ENCODE measurements at regions not wholly inside any gene's neighbourhood (a gene's known extent, or its start where the extent isn't known, plus 50 kb on each side); places are given as distances from the start of the nearest gene placed in this dataset.

DNA sequence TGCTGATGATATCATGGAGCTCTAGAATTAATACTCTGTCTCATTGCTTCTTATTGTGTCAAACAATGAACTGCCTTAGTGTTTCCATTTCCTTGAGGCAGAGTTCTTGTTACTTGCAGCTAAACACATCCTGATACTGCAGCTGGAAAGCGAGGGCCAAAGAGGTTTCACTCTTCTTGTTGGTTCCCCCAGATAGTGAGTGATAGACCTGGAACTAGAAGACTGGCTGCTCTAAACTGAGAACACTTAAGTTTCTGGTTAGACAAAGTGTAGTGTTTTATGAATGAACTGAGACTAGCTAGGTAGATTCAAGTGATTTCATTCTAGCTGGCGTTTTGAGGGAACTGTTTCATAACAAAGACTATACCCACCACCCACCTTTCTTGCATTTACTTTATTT, 321.7 kb downstream of the TXNL1 start:
- peaks cover 6 to 8% (median 7%) of the 10 kb centered on the region in 3 donors for H3K4me1 ChIP-seq (ENCODE audit: control insufficient read depth in 3 of 3, insufficient read depth in 3 of 3, low read length in 3 of 3)
- H3K36me3 ChIP-seq (ENCODE audit: control insufficient read depth in 3 of 3, insufficient read depth in 3 of 3, low read length in 3 of 3), result no peaks in the 10 kb centered on the region
- no peaks in the 10 kb centered on the region for H3K27me3 ChIP-seq (ENCODE audit: control insufficient read depth in 3 of 3, insufficient read depth in 3 of 3, low read length in 3 of 3)
- no peaks in the 10 kb centered on the region for H3K9me3 ChIP-seq (ENCODE audit: control insufficient read depth in 3 of 3, low read length in 3 of 3)
- H3K27ac ChIP-seq (ENCODE audit: low read depth, low read length), result no peak overlapping the region
- H3K4me3 ChIP-seq (ENCODE audit: low read length in 3 of 3), result no peak overlapping the region
- no peak overlapping the region for H3K9ac ChIP-seq (ENCODE audit: low read depth in 1 of 3, low read length in 3 of 3)

DNA sequence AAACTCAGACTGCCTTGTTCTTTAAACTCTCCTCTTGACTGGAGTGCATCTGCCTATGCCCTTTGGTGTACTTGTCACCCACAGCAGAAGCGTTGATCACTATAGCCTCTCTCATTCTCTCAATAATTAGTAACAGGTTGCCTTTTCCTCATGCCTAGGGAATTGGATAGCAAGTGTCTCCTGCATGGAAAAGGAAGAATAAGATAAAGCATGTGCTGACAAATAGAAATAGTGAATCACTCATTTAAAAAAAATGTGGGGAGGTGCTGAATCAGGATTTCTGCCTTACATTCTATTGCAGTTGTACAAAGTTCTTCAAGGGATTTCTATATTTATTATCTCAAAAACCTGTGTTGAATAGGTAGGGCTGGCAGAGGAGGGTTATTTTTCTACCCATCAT, 323.0 kb downstream of the TXNL1 start:
- H3K27me3 ChIP-seq (ENCODE audit: control insufficient read depth in 3 of 3, insufficient read depth in 3 of 3, low read length in 3 of 3), result no peaks in the 10 kb centered on the region
- H3K4me3 ChIP-seq (ENCODE audit: low read length in 3 of 3), result no peak overlapping the region
- no peaks in the 10 kb centered on the region for H3K4me1 ChIP-seq (ENCODE audit: control insufficient read depth in 3 of 3, insufficient read depth in 3 of 3, low read length in 3 of 3)
- H3K9ac ChIP-seq (ENCODE audit: low read depth in 1 of 3, low read length in 3 of 3), result no peak overlapping the region
- no peak overlapping the region for H3K27ac ChIP-seq (ENCODE audit: low read depth, low read length)
- H3K9me3 ChIP-seq (ENCODE audit: control insufficient read depth in 3 of 3, low read length in 3 of 3), result no peaks in the 10 kb centered on the region
- no peaks in the 10 kb centered on the region for H3K36me3 ChIP-seq (ENCODE audit: control insufficient read depth in 3 of 3, insufficient read depth in 3 of 3, low read length in 3 of 3)

DNA sequence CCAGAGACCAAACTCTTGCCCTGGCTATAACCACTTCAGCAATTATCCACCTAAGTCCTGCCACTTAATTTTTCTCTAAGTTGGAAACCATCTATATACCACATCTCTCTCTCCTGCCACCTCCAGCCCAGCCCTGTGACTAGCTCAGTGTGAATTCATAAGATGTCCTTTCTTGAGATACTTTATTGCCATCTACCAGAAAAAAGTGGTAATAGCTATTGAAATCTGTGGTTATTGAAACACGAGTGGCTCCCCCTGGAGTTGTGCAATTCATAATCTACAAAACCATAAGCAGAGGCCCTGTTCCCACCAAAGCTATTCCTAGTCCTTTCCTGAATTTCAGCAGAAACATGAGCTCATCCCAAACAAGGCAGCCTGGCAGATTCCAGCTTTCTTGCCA, 324.0 kb downstream of the TXNL1 start:
- no peaks in the 10 kb centered on the region for H3K4me1 ChIP-seq (ENCODE audit: control insufficient read depth in 3 of 3, insufficient read depth in 3 of 3, low read length in 3 of 3)
- no peak overlapping the region for H3K4me3 ChIP-seq (ENCODE audit: low read length in 3 of 3)
- H3K27ac ChIP-seq (ENCODE audit: low read depth, low read length), result no peak overlapping the region
- no peak overlapping the region for H3K9ac ChIP-seq (ENCODE audit: low read depth in 1 of 3, low read length in 3 of 3)
- no peaks in the 10 kb centered on the region for H3K9me3 ChIP-seq (ENCODE audit: control insufficient read depth in 3 of 3, low read length in 3 of 3)
- H3K27me3 ChIP-seq (ENCODE audit: control insufficient read depth in 3 of 3, insufficient read depth in 3 of 3, low read length in 3 of 3), result no peaks in the 10 kb centered on the region
- H3K36me3 ChIP-seq (ENCODE audit: control insufficient read depth in 3 of 3, insufficient read depth in 3 of 3, low read length in 3 of 3), result no peaks in the 10 kb centered on the region

DNA sequence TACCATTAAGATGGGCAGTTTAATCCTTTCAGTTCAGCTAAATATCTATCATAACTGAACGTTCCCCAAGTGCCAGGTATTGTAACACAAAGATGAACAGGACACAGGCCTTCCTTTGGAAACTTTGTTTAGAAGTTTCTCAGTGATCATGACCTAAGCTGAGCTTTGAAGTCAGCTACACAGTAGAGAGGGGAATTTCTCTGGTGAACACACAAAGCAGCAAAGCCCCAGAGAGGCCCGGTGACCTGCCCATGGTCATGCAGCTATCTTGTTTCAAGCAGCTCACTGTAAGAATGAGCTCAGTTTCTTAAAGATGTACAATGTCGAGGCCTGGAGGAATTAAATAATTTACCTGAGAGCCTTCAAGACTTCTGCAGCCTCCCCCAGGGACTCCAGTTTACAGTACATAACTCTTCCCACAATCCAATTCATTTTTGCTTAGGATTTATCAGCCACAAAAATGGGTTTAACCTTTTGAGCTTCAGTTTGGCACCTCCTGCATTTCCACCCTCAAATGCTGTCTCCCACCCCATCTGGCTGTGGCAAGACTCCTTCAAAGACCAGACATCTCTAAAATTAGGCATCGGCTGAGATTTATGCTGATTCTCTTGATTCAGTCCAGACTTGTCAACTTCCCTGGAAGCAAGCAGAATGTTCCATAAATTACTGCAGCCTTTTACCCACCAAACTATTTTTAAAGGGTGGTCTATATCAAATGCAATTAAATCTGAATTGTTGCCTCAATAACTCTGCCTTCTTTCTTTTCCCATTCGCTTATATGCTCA, 325.6 kb downstream of the TXNL1 start:
- Histone ChIP-seq H3K27me3 (ENCODE audit: control insufficient read depth in 3 of 3, insufficient read depth in 3 of 3, low read length in 3 of 3) (no peaks in the 10 kb centered on the region), H3K36me3 (ENCODE audit: control insufficient read depth in 3 of 3, insufficient read depth in 3 of 3, low read length in 3 of 3) (no peaks in the 10 kb centered on the region), H3K9ac (ENCODE audit: low read depth in 1 of 3, low read length in 3 of 3) (no peak overlapping the region), H3K4me1 (ENCODE audit: control insufficient read depth in 3 of 3, insufficient read depth in 3 of 3, low read length in 3 of 3) (no peaks in the 10 kb centered on the region), H3K9me3 (ENCODE audit: control insufficient read depth in 3 of 3, low read length in 3 of 3) (no peaks in the 10 kb centered on the region), H3K4me3 (ENCODE audit: low read length in 3 of 3) (no peak overlapping the region), H3K27ac (ENCODE audit: low read depth, low read length) (no peak overlapping the region)

DNA sequence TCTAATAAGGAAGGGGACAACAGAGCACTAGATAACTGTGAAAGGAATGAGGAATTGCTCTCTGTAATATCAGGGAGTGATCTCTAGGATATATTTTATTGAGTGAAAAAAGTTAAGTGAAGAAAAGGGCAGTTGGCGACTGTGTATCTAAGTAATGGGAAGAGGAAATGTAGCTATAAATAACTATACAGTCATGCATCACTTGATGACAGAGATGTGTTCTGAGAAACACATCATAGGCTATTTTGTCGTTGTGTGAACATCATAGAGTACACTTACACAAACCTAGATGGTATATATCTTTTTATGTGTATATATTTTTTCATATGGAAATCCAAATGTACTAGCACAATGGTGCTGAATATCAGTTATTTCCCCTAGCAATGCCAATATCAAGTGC, 329.3 kb downstream of the TXNL1 start:
- Histone ChIP-seq H3K4me3 (ENCODE audit: low read length in 3 of 3) (no peak overlapping the region), H3K27me3 (ENCODE audit: control insufficient read depth in 3 of 3, insufficient read depth in 3 of 3, low read length in 3 of 3) (no peaks in the 10 kb centered on the region), H3K9ac (ENCODE audit: low read depth in 1 of 3, low read length in 3 of 3) (no peak overlapping the region), H3K4me1 (ENCODE audit: control insufficient read depth in 3 of 3, insufficient read depth in 3 of 3, low read length in 3 of 3) (no peaks in the 10 kb centered on the region), H3K9me3 (ENCODE audit: control insufficient read depth in 3 of 3, low read length in 3 of 3) (no peaks in the 10 kb centered on the region), H3K36me3 (ENCODE audit: control insufficient read depth in 3 of 3, insufficient read depth in 3 of 3, low read length in 3 of 3) (no peaks in the 10 kb centered on the region), H3K27ac (ENCODE audit: low read depth, low read length) (no peak overlapping the region)

DNA sequence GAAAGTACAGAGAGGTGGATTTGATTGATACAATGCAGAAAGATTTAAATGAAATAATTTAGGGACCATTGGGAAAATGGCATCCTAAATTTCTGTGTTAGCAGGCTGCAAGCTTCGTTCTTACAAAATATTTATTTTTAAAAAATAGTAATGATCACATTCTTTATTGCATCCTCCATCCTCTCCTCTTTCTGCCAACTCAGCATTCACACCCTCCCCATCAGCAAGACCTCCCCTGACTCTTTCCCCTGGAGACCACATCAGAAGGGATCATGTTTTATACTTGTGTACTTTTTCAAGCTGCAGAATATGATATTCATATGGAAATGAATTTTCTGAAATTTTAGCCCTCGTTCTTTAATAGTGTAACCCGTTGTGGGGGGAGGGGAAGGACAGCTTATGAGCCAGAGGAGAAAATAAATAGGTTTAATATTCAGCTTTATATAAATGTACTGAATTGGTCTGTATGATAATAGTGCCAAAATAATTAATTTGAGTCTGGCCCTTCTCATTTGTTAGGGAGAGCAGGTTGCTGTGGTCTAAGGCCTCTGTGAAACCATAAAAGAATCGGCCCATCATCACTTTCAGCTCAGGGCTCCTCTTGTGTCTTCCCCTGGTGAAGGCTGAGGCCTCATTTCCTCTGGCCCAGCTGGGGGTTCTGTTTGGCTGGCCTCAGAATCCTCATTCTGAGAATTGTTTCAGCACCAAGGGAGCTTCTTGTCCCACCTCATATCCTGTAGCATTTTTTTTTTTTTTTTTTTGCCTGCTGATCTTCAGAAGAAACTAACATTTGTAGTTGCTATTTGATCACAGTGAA, 330.8 kb downstream of the TXNL1 start:
- no peaks in the 10 kb centered on the region for H3K36me3 ChIP-seq (ENCODE audit: control insufficient read depth in 3 of 3, insufficient read depth in 3 of 3, low read length in 3 of 3)
- H3K4me3 ChIP-seq (ENCODE audit: low read length in 3 of 3), result no peak overlapping the region
- H3K27ac ChIP-seq (ENCODE audit: low read depth, low read length), result no peak overlapping the region
- H3K9ac ChIP-seq (ENCODE audit: low read depth in 1 of 3, low read length in 3 of 3), result no peak overlapping the region
- no peaks in the 10 kb centered on the region for H3K4me1 ChIP-seq (ENCODE audit: control insufficient read depth in 3 of 3, insufficient read depth in 3 of 3, low read length in 3 of 3)
- no peaks in the 10 kb centered on the region for H3K27me3 ChIP-seq (ENCODE audit: control insufficient read depth in 3 of 3, insufficient read depth in 3 of 3, low read length in 3 of 3)
- no peaks in the 10 kb centered on the region for H3K9me3 ChIP-seq (ENCODE audit: control insufficient read depth in 3 of 3, low read length in 3 of 3)

DNA sequence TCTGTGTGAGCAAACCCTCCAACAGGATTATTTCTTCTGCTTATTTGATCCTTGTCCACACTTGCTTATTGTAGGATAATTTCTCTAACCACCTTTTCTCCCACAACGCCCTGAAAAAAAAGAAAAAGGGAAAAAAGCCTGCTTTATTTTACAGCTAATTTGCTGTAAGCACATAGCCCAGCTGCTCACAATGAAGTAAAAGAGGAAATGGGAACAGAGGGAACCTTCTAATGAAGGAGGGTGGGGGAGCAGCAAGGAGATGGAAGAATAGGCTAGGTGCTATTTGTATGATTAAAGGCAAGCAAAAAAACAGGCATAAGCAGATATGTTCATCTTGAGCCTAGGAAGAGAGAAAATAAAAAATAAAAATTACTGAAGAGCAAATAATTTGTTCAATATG, 331.6 kb downstream of the TXNL1 start:
- Histone ChIP-seq H3K9ac (ENCODE audit: low read depth in 1 of 3, low read length in 3 of 3) (no peak overlapping the region), H3K4me1 (ENCODE audit: control insufficient read depth in 3 of 3, insufficient read depth in 3 of 3, low read length in 3 of 3) (no peaks in the 10 kb centered on the region), H3K36me3 (ENCODE audit: control insufficient read depth in 3 of 3, insufficient read depth in 3 of 3, low read length in 3 of 3) (no peaks in the 10 kb centered on the region), H3K9me3 (ENCODE audit: control insufficient read depth in 3 of 3, low read length in 3 of 3) (no peaks in the 10 kb centered on the region), H3K4me3 (ENCODE audit: low read length in 3 of 3) (no peak overlapping the region), H3K27me3 (ENCODE audit: control insufficient read depth in 3 of 3, insufficient read depth in 3 of 3, low read length in 3 of 3) (no peaks in the 10 kb centered on the region), H3K27ac (ENCODE audit: low read depth, low read length) (no peak overlapping the region)

DNA sequence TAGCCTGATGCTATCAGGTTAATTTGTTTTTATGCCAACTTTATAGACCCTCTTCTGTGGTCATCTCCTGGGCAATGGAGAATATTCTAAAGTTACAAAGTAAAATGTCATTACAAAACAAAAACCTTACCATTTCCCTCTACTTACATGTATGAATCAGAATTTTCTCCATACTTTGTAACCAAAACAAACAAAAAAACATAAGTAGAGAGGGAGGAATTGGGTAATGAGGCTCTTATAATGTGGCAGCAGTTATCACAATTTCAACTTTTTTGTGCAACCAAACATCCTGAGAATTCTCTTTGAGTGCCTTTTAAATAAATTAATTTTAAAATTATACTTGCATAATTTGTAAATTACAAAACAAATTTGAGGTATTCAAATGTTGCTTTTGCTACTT, 332.8 kb downstream of the TXNL1 start:
- no peaks in the 10 kb centered on the region for H3K9me3 ChIP-seq (ENCODE audit: control insufficient read depth in 3 of 3, low read length in 3 of 3)

DNA sequence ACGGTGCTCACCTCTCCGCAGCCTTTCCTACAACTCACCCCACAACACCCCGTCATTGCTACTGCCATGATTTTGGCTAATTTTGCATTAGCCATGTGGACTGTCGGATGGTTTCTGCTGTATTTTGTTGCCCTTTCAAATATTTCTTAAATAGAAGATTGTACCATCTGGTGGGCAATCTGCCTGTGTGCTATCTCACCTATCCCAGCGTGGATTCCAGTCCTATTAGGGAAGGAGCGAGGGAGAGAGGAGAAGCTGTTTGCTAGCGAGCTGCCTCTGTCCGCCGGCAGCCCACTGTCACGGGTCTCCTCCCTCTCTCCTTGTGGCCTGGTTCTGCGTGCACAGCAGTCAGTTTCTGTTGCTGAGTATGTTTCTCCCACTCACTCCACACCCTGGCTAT, 336.2 kb downstream of the TXNL1 start:
- H3K4me3 ChIP-seq (ENCODE audit: low read length in 3 of 3), result no peak overlapping the region
- H3K27me3 ChIP-seq (ENCODE audit: control insufficient read depth in 3 of 3, insufficient read depth in 3 of 3, low read length in 3 of 3), result no peaks in the 10 kb centered on the region
- H3K9me3 ChIP-seq (ENCODE audit: control insufficient read depth in 3 of 3, low read length in 3 of 3), result no peaks in the 10 kb centered on the region
- H3K4me1 ChIP-seq (ENCODE audit: control insufficient read depth in 3 of 3, insufficient read depth in 3 of 3, low read length in 3 of 3), result no peaks in the 10 kb centered on the region
- no peaks in the 10 kb centered on the region for H3K36me3 ChIP-seq (ENCODE audit: control insufficient read depth in 3 of 3, insufficient read depth in 3 of 3, low read length in 3 of 3)
- no peak overlapping the region for H3K27ac ChIP-seq (ENCODE audit: low read depth, low read length)
- no peak overlapping the region for H3K9ac ChIP-seq (ENCODE audit: low read depth in 1 of 3, low read length in 3 of 3)

More for the DNA sequence above, 332.8 kb downstream of the TXNL1 start:
- H3K4me3 ChIP-seq (ENCODE audit: low read length in 3 of 3), result no peak overlapping the region
- no peak overlapping the region for H3K27ac ChIP-seq (ENCODE audit: low read depth, low read length)
- H3K4me1 ChIP-seq (ENCODE audit: control insufficient read depth in 3 of 3, insufficient read depth in 3 of 3, low read length in 3 of 3), result no peaks in the 10 kb centered on the region
- no peak overlapping the region for H3K9ac ChIP-seq (ENCODE audit: low read depth in 1 of 3, low read length in 3 of 3)
- no peaks in the 10 kb centered on the region for H3K27me3 ChIP-seq (ENCODE audit: control insufficient read depth in 3 of 3, insufficient read depth in 3 of 3, low read length in 3 of 3)
- no peaks in the 10 kb centered on the region for H3K36me3 ChIP-seq (ENCODE audit: control insufficient read depth in 3 of 3, insufficient read depth in 3 of 3, low read length in 3 of 3)

DNA sequence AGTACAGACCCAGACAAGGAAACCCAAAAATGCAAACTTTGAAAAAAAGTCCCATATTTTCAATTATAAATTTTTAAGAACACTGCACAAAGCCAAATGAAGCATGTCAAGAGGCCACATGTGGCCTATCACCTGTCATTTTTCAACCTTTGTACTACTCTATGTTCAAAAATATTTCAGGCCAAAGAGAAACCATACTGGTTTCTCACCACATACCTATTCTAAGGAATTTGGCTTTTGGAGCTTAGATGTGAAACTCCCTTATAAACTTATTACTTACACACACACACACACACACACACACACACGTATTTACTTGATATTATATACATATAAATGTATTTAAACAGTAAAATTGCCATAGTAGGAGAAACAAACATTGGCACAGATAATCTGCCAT, 338.7 kb downstream of the TXNL1 start:
- H3K4me1 ChIP-seq (ENCODE audit: control insufficient read depth in 3 of 3, insufficient read depth in 3 of 3, low read length in 3 of 3), result no peaks in the 10 kb centered on the region
- no peak overlapping the region for H3K27ac ChIP-seq (ENCODE audit: low read depth, low read length)
- H3K9me3 ChIP-seq (ENCODE audit: control insufficient read depth in 3 of 3, low read length in 3 of 3), result no peaks in the 10 kb centered on the region
- no peak overlapping the region for H3K4me3 ChIP-seq (ENCODE audit: low read length in 3 of 3)
- no peak overlapping the region for H3K9ac ChIP-seq (ENCODE audit: low read depth in 1 of 3, low read length in 3 of 3)
- H3K27me3 ChIP-seq (ENCODE audit: control insufficient read depth in 3 of 3, insufficient read depth in 3 of 3, low read length in 3 of 3), result no peaks in the 10 kb centered on the region
- H3K36me3 ChIP-seq (ENCODE audit: control insufficient read depth in 3 of 3, insufficient read depth in 3 of 3, low read length in 3 of 3), result no peaks in the 10 kb centered on the region
